GM12878 (cell line): ENCODE measurements at regions not wholly inside any gene's neighbourhood (a gene's known extent, or its start where the extent isn't known, plus 50 kb on each side); places are given as distances from the start of the nearest gene placed in this dataset.

Source experiments
- CTCF ChIP-seq, 3 experiments: IDR thresholded peaks in 2 of 3; conservative IDR thresholded peaks in 1 of 3; 2 replicates each; pipeline ENCODE4 v1.5.1; 2011; ENCODE audit warnings: low read depth in 3 of 3, low read length in 3 of 3, mild to moderate bottlenecking in 3 of 3, control low read depth in 2 of 3, moderate library complexity in 2 of 3, inconsistent platforms in 1 of 3, mixed read lengths in 1 of 3; ENCODE audit not compliant: control insufficient read depth in 2 of 3, insufficient read depth in 1 of 3; ENCODE audit errors: extremely low read depth in 1 of 3
- E2F8 ChIP-seq: fragments of 450-650 bp; IDR thresholded peaks from 2 replicates; pipeline ENCODE4 v1.6.1; 2018; ENCODE audit warnings: mild to moderate bottlenecking, low read depth, moderate library complexity; ENCODE audit not compliant: partially characterized antibody
- EP300 ChIP-seq, 2 experiments: fragments of 150-350 bp in 1 of 2; IDR thresholded peaks; 2 replicates each; pipeline ENCODE4 v1.6.1; 2011 to 2012; ENCODE audit warnings: low read depth in 2 of 2, low read length in 2 of 2, borderline replicate concordance in 1 of 2, improper control_type of control experiment in 1 of 2, inconsistent platforms in 1 of 2; ENCODE audit not compliant: control insufficient read depth in 1 of 2
- EZH2 ChIP-seq: IDR thresholded peaks from 2 replicates; pipeline ENCODE4 v1.6.1; 2012; ENCODE audit warnings: low read depth, mild to moderate bottlenecking, control low read depth, inconsistent platforms, low read length, borderline replicate concordance; ENCODE audit not compliant: control insufficient read depth
- NR2F1 ChIP-seq: fragments of 450-650 bp; conservative IDR thresholded peaks from 2 replicates; pipeline ENCODE4 v1.6.1; 2017; ENCODE audit warnings: mild to moderate bottlenecking
- POLR2AphosphoS5 ChIP-seq: IDR thresholded peaks from 2 replicates; pipeline ENCODE4 v1.6.1; 2011; ENCODE audit warnings: mild to moderate bottlenecking, low read length, inconsistent platforms
- RFX5 ChIP-seq: IDR thresholded peaks from 2 replicates; pipeline ENCODE4 v1.6.1; 2011; ENCODE audit warnings: low read depth, low read length, improper control_type of control experiment
- SP1 ChIP-seq: IDR thresholded peaks from one replicate; pipeline ENCODE4 v1.6.1; 2011; ENCODE audit warnings: low read depth, low read length
- TBL1XR1 ChIP-seq: IDR thresholded peaks from 2 replicates; pipeline ENCODE4 v1.6.1; 2012; ENCODE audit warnings: low read depth, low read length, improper control_type of control experiment
- TCF3 ChIP-seq: IDR thresholded peaks from 2 replicates; pipeline ENCODE4 v1.6.1; 2012; ENCODE audit warnings: low read depth, mild to moderate bottlenecking, low read length, borderline replicate concordance; ENCODE audit not compliant: insufficient read depth

DNA sequence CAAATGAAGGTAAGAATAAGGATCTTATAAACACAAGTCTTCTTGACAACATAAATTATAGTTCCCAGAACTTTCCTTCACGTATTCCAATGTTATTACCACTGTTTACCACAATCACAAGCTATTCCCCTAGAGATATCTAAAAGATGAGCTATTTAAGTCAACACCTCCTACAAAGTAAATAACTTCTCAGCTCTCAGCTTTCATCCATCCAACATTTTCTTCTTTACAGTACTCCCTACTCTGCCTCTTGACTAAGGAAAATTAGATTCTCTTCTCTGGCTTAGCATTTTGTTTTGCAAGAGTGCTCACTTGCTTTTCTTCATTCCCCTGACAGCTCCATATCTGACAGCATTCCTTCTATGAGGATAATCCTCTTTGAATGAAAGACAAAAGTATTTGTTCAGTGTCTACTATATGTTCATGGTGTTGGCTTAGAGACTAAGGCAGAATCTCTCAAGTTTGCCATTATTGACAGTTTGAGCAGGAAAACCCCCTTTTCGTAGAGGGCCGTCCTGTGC, 93.0 kb upstream of the IL6 start:
- no peak for TF ChIP-seq NR2F1
- TF ChIP-seq EZH2, result no peak
- TF ChIP-seq TBL1XR1, result no peak
- TF ChIP-seq SP1, result no peak
- no peak for TF ChIP-seq RFX5
- no peak for TF ChIP-seq E2F8
- TF ChIP-seq EP300 (IDR thresholded peaks at IDR 0.05; ENCODE audit: borderline replicate concordance in 1 of 2, control insufficient read depth in 1 of 2, low read depth in 2 of 2, low read length in 2 of 2), result no peak
- TF ChIP-seq CTCF (IDR thresholded peaks at IDR 0.05 in 2 of 3, conservative IDR thresholded peaks at IDR 0.05 in 1 of 3; ENCODE audit: control insufficient read depth in 2 of 3, extremely low read depth in 1 of 3, insufficient read depth in 1 of 3, low read depth in 3 of 3, low read length in 3 of 3), result no peak
- no peak for TF ChIP-seq TCF3
- TF ChIP-seq POLR2AphosphoS5, result no peak
